WTC11 (cell line): ENCODE measurements at regions not wholly inside any gene's neighbourhood (a gene's known extent, or its start where the extent isn't known, plus 50 kb on each side); places are given as distances from the start of the nearest gene placed in this dataset.

Source experiments
- ATAC-seq: fragments of 200-7000 bp; cut with Tn5 transposase; 2 replicates; pipeline ENCODE4 v1.10.0; 2021; ENCODE audit warnings: mild to moderate bottlenecking, moderate library complexity
- CTCF ChIA-PET: fragments of 300-600 bp; sonication (Branson Sonifier 250); formaldehyde crosslinking; loops from one replicate; lab custom pipeline; 2021; ENCODE audit warnings: antibody characterized with exemption; lab: Charles Lee
- POLR2A ChIA-PET: fragments of 350-600 bp; sonication (Branson Sonifier 250); formaldehyde crosslinking; loops from one replicate; lab custom pipeline; 2021; ENCODE audit warnings: antibody characterized with exemption; lab: Charles Lee
- DNase-seq: peaks from one replicate; pipeline ENCODE4 v3.0.0; 2021; ENCODE audit warnings: low spot score
- H3K27ac Mint-ChIP-seq: 2 replicates; pipeline ENCODE4 v1.8.0; 2021; ENCODE audit warnings: mixed read lengths
- H3K27me3 Mint-ChIP-seq: 2 replicates; pipeline ENCODE4 v1.8.0; 2021; ENCODE audit warnings: low read depth, mild to moderate bottlenecking, moderate library complexity, mixed read lengths
- H3K36me3 Mint-ChIP-seq: 2 replicates; pipeline ENCODE4 v1.8.0; 2021; ENCODE audit warnings: mixed read lengths
- H3K4me1 Mint-ChIP-seq: 2 replicates; pipeline ENCODE4 v1.8.0; 2022; ENCODE audit warnings: mixed read lengths
- H3K4me3 Mint-ChIP-seq: 2 replicates; pipeline ENCODE4 v1.8.0; 2021; ENCODE audit warnings: mild to moderate bottlenecking, moderate library complexity, mixed read lengths
- H3K9me3 Mint-ChIP-seq: 2 replicates; pipeline ENCODE4 v1.8.0; 2021; ENCODE audit warnings: mixed read lengths
- CREB1 ChIP-seq: sonication (generic); formaldehyde crosslinking; IDR thresholded peaks from 2 replicates; pipeline ENCODE4 v1.8.0; 2023; ENCODE audit warnings: mild to moderate bottlenecking, missing genetic modification reagents
- ETV6 ChIP-seq: sonication (generic); formaldehyde crosslinking; IDR thresholded peaks from 2 replicates; pipeline ENCODE4 v1.8.1; 2022; ENCODE audit warnings: mild to moderate bottlenecking, missing genetic modification reagents
- HMGXB4 ChIP-seq: sonication (generic); formaldehyde crosslinking; IDR thresholded peaks from 2 replicates; pipeline ENCODE4 v1.8.1; 2023; ENCODE audit warnings: mild to moderate bottlenecking, moderate library complexity, missing genetic modification reagents
- IRF1 ChIP-seq: sonication (generic); formaldehyde crosslinking; IDR thresholded peaks from 2 replicates; pipeline ENCODE4 v1.8.0; 2023; ENCODE audit warnings: missing genetic modification reagents
- KAT7 ChIP-seq: sonication (generic); formaldehyde crosslinking; IDR thresholded peaks from 2 replicates; pipeline ENCODE4 v1.8.1; 2023; ENCODE audit warnings: missing genetic modification reagents, mild to moderate bottlenecking, borderline replicate concordance
- PRDM15 ChIP-seq: sonication (generic); formaldehyde crosslinking; IDR thresholded peaks from 2 replicates; pipeline ENCODE4 v1.8.0; 2022; ENCODE audit warnings: missing genetic modification reagents
- TCF7 ChIP-seq: sonication (generic); formaldehyde crosslinking; IDR thresholded peaks from 2 replicates; pipeline ENCODE4 v1.8.0; 2022; ENCODE audit warnings: mild to moderate bottlenecking, low read depth, missing genetic modification reagents, moderate library complexity
- TEAD4 ChIP-seq: sonication (generic); formaldehyde crosslinking; IDR thresholded peaks from 2 replicates; pipeline ENCODE4 v1.8.0; 2022; ENCODE audit warnings: mild to moderate bottlenecking, missing genetic modification reagents
- ZNF121 ChIP-seq: sonication (generic); formaldehyde crosslinking; IDR thresholded peaks from 2 replicates; pipeline ENCODE4 v1.8.0; 2023; ENCODE audit warnings: missing genetic modification reagents
- ZNF423 ChIP-seq: fragments of 250-450 bp; sonication (Bioruptor Pico); IDR thresholded peaks from 2 replicates; pipeline ENCODE4 v2.1.2; 2022; ENCODE audit warnings: mild to moderate bottlenecking, moderate library complexity
- ZNF512 ChIP-seq: sonication (generic); formaldehyde crosslinking; IDR thresholded peaks from 2 replicates; pipeline ENCODE4 v1.8.1; 2022; ENCODE audit warnings: missing genetic modification reagents, borderline replicate concordance

- TF ChIP-seq TEAD4 (CRISPR knock-in tag) = no peak
- peak; percentile 95 for TF ChIP-seq ZNF423
- TF ChIP-seq TCF7 = no peak
- TF ChIP-seq ETV6 (CRISPR knock-in tag) = 0 out of 2 replicates have a peak, but pooled peaks have one; percentile 40
- TF ChIP-seq HMGXB4 (CRISPR knock-in tag) = no peak
- no peak for TF ChIP-seq CREB1
- no peak for TF ChIP-seq ZNF512 (CRISPR knock-in tag)
- no peak for TF ChIP-seq PRDM15 (CRISPR knock-in tag)
- no peak for DNase-seq
- Mint-ChIP-seq H3K9me3 (peaks cover 20% of the 10 kb centered on the region; the same call in 1 of the 2 replicates), H3K27me3 (peaks cover 19% of the 10 kb centered on the region), H3K4me3 (no peak overlapping the region), H3K4me1 (peaks cover 22% of the 10 kb centered on the region), H3K27ac (no peak overlapping the region), H3K36me3 (peaks cover 6% of the 10 kb centered on the region)
- no peak for ATAC-seq
- ChIA-PET CTCF (interaction anchor here (0.7 kb wide), 2 partner anchors 71 to 90 kb away, joined by 3 to 4 read pairs; no protein-coding TSS in a partner anchor), POLR2A (no interaction called here)
These were observed 255.3 kb downstream of the SH3BP4 start for GRCh38 chr2:235206980-235207579.

- H3K4me1 Mint-ChIP-seq = peaks cover 44% of the 10 kb centered on the region
- H3K36me3 Mint-ChIP-seq = peaks cover 6% of the 10 kb centered on the region
- POLR2A ChIA-PET = no interaction called here
- no peak overlapping the region for H3K4me3 Mint-ChIP-seq
- H3K27ac Mint-ChIP-seq = no peak overlapping the region
- H3K27me3 Mint-ChIP-seq = peaks cover 8% of the 10 kb centered on the region
- no peak for TF ChIP-seq PRDM15 (CRISPR knock-in tag)
- no peak for TF ChIP-seq IRF1 (CRISPR knock-in tag)
- TF ChIP-seq ZNF121 (CRISPR knock-in tag) = no peak
- TF ChIP-seq KAT7 (CRISPR knock-in tag) = no peak
- CTCF ChIA-PET = no interaction called here
- peaks cover 9% of the 10 kb centered on the region; the same call in 1 of the 2 replicates for H3K9me3 Mint-ChIP-seq
- ATAC-seq (no peak), DNase-seq (no peak)
These were observed 259.2 kb downstream of the SH3BP4 start for GRCh38 chr2:235211056-235211455.
